GM12875 (cell line): ENCODE measurements at regions not wholly inside any gene's neighbourhood (a gene's known extent, or its start where the extent isn't known, plus 50 kb on each side); places are given as distances from the start of the nearest gene placed in this dataset.
"Not testable (repeated sequence)": the region's sequence is repeated elsewhere in the genome, so short reads cannot be mapped to it uniquely, and the experiment has no call there.

ENCODE experiments used
- H3K4me3 ChIP-seq: one replicate; pipeline ENCODE4 v1.5.1; 2011; ENCODE audit warnings: low read depth, low read length, control low read depth
- TF ChIP-seq, protein P1 (sequence below): IDR thresholded peaks from 2 replicates; pipeline ENCODE4 v1.5.1; 2011; ENCODE audit warnings: low read depth, mild to moderate bottlenecking, control low read depth, inconsistent platforms, low read length, moderate library complexity, borderline replicate concordance; ENCODE audit not compliant: insufficient read depth

DNA sequence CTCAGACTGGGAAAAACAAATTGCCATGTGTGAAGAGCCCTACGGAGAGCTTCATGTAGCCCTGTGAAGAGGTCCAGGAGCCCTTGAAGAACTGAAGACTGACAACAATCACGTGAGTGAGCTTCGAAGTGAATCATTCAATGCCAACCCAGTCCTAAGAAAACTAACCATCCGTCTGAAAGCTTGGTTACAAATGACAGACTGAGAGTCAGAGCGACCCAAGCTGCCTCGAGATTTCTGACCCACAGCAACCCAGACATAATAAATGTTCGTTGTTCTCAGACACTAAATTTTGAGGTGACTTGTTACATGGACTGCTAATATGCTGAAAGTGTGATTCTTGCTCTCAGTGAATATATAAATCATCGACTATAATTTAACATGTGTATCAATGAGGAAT is 987.2 kb upstream of the ROBO1 start:
- H3K4me3 ChIP-seq = no peak overlapping the region
- TF ChIP-seq, protein P1, sequence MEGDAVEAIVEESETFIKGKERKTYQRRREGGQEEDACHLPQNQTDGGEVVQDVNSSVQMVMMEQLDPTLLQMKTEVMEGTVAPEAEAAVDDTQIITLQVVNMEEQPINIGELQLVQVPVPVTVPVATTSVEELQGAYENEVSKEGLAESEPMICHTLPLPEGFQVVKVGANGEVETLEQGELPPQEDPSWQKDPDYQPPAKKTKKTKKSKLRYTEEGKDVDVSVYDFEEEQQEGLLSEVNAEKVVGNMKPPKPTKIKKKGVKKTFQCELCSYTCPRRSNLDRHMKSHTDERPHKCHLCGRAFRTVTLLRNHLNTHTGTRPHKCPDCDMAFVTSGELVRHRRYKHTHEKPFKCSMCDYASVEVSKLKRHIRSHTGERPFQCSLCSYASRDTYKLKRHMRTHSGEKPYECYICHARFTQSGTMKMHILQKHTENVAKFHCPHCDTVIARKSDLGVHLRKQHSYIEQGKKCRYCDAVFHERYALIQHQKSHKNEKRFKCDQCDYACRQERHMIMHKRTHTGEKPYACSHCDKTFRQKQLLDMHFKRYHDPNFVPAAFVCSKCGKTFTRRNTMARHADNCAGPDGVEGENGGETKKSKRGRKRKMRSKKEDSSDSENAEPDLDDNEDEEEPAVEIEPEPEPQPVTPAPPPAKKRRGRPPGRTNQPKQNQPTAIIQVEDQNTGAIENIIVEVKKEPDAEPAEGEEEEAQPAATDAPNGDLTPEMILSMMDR = no peak

DNA sequence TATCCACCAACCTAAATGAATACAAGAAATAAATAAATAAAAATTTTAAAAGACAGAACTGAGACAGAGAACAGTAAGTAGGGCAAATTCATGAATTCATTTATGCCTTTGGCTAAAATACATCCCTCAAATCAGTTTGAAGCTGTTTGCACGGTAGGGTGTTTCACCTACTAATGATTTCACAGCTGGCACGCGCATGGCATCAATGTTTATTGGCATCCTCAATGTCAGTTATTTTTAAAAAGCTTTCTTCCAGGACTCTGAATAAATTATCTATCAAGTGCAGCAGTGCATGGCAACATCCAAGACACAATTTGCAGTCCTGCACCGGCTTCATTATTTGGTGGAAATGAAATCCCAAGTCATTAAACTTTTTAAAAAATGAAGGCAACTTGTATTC is 985.2 kb upstream of the ROBO1 start:
- TF ChIP-seq, protein P1 = no peak
- no peak overlapping the region for H3K4me3 ChIP-seq

DNA sequence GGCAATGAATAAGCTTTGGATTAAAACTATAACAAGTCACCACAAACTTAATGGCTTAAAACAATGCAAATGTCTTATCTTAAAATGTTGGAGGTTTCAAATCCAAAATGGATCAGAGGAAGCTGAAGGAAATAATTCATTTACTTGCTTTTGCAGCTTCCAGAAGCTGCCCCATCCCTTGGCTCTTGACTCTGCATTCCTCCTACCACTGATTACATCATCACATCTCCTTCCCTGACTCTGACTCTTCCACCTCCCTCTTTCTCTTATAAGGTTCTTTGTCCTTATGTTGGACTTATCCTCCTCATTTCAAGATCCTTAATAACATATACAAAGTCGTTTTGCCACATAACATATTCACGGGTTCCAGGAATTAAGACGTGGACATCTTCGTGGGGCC is 982.8 kb upstream of the ROBO1 start:
- no peak overlapping the region for H3K4me3 ChIP-seq
- TF ChIP-seq, protein P1 = no peak

DNA sequence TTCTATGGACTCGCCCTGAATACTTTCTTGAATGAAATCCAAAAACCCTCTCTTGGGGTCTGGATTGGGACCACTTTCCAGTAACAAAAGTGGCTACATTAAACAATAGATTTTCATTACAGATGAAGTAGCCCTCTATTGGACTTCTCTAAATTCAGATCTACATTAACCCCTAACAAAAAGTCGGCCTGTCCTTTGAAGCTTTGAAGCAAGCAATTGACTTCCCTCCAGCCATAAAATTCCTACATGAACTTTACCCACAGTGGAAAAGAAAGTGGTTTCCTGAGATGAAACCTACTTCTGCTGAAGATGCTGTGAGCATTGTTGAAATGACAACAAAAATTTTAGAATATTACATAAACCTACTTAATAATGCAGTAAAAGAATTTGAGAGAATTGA is 967.1 kb upstream of the ROBO1 start:
- TF ChIP-seq, protein P1 = no peak
- no peak overlapping the region for H3K4me3 ChIP-seq

DNA sequence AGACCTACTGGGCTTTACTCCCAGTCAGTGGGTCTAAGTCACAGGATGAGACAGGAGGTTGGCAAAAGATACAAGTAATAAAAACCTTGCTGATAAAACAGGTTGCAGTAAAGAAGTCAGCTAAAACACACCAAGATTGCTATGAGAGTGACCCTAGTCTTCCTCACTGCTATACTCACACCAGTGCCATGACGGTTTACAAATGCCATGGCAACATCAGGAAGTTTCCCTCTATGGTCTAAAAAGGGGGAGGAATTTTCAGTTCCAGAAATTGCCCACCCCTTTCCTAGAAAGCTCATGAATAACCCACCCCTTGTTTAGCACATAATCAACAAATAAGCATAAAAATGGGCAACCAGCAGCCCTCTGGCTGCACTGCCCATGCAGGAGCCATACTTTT is 966.7 kb upstream of the ROBO1 start:
- no peak overlapping the region for H3K4me3 ChIP-seq
- TF ChIP-seq, protein P1 = no peak

DNA sequence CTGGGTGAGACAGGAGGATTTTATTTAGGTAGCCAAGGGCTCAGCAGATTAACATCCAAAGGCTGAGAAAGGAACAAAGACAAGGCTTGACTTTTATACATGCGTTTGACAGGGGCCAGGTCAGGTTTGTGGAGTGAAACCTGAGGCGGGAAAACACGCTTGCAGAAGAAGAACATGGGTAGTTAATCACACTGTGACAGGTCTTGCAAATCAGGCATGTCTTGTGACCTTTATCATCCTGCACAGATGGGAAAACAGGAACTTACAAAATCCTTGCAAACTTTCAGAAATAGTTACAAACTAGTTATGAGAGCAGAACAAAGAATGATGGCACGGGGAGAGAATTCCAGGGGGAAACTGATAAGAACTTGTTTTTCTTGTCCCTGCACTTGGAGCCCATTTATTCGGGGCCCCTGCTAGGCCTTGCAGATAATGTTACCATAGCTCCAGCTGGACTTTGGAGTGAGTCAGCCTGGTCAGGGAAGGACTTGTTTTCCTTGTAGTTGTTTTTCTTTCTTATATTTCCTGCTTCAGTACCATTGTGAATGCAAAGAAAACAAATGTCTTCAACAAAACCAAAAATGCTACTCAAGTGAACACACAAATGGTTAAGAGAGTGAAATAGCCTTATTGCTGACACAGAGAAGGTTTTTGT is 965.9 kb upstream of the ROBO1 start:
- H3K4me3 ChIP-seq = no peak overlapping the region
- TF ChIP-seq, protein P1 = no peak

DNA sequence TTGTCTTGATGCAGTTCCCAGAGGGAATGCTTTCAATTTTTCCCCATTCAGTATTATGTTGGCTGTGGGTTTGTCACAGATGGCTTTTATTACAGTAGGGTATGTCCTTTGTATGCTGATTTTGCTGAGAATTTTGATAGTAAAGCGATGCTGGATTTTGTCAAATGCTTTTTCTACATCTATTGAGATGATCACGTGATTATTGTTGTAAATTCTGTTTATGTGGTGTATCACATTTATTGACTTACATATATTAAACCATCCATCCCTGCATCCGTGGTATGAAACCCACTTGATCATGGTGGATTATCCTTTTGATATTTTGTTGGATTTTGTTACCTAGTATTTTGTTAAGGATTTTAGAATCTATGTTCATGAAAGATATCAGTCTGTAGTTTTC is 959.8 kb upstream of the ROBO1 start:
- H3K4me3 ChIP-seq = not testable (repeated sequence)

DNA sequence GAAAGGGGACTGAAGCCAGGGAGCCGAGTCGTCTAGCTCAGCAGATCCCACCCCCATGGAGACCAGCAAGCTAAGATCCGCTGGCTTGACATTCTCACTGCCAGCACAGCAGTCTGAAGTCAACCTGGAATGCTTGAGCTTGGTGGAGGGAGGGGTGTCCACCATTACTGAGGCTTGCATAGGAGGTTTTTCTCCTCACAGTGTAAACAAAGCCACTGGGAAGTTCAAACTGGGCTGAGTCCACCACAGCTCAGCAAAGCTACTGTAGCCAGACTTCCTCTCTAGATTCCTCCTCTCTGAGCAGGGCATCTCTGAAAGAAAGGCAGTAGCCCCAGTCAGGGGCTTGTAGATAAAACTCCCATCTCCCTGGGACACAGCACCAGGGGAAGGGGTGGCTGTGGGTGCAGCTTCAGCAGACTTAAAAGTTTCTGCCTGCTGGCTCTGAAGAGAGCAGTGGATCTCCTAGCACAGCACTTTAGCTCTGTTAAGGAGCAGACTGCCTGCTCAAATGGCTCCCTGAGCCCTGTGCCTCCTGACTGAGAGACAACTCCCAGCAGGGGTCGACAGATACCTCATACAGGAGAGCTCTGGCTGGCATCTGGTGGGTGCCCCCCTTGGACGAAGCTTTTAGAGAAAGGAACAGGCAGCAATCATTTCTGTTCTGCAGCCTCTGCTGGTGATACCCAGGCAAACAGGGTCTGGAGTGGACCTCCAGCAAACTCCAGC is 942.0 kb upstream of the ROBO1 start:
- not testable (repeated sequence) for H3K4me3 ChIP-seq
